RWPE1 (cell line): ENCODE measurements at regions not wholly inside any gene's neighbourhood (a gene's known extent, or its start where the extent isn't known, plus 50 kb on each side); places are given as distances from the start of the nearest gene placed in this dataset.

ENCODE experiments used
- CTCF ChIA-PET: fragments of 350-600 bp; sonication (Branson Sonifier 250); formaldehyde crosslinking; extraction: SDS; loops from one replicate; lab custom pipeline; 2021; lab: Yijun Ruan, JAX
- POLR2A ChIA-PET: fragments of 400-600 bp; formaldehyde crosslinking; extraction: SDS; loops from one replicate; lab custom pipeline; 2020; ENCODE audit warnings: antibody characterized with exemption; ENCODE audit not compliant: low non-redundant PET; lab: Yijun Ruan, JAX
- DNase-seq: peaks from one replicate; pipeline ENCODE4 v3.0.0; 2012; ENCODE audit warnings: low spot score
- H3K27ac ChIP-seq: fragments of 450-650 bp; 2 replicates; pipeline ENCODE4 v1.5.1; 2017
- CTCF ChIP-seq: fragments of 450-650 bp; conservative IDR thresholded peaks from 2 replicates; pipeline ENCODE4 v1.5.1; 2017; ENCODE audit warnings: low read depth, mild to moderate bottlenecking

GRCh38 chr20:11443382-11444119 lies 474.1 kb upstream of the BTBD3 start:
- ChIA-PET CTCF (interaction anchor here (0.6 to 0.7 kb wide), 2 partner anchors 263 to 832 kb away, joined by 3 read pairs; no protein-coding TSS in a partner anchor), POLR2A (no interaction called here)
- no peak overlapping the region for H3K27ac ChIP-seq
- DNase-seq: no peak
- no peak for TF ChIP-seq CTCF

- POLR2A ChIA-PET: no interaction called here
- no peak for DNase-seq
- CTCF ChIA-PET: interaction anchor here (0.7 kb wide), 1 partner anchor 942 kb away, joined by 3 read pairs; no protein-coding TSS in a partner anchor
- TF ChIP-seq CTCF: no peak
- no peak overlapping the region for H3K27ac ChIP-seq
Measured at GRCh38 chr20:11445161-11445560, 472.5 kb upstream of the BTBD3 start.

- POLR2A ChIA-PET: no interaction called here
Measured at GRCh38 chr20:11445891-11446290, 471.8 kb upstream of the BTBD3 start.

GRCh38 chr20:11447371-11448100 lies 470.2 kb upstream of the BTBD3 start:
- TF ChIP-seq CTCF: no peak
- no peak for DNase-seq
- no peak overlapping the region for H3K27ac ChIP-seq
- CTCF ChIA-PET: interaction anchor here (0.5 kb wide), 1 partner anchor 24 kb away, joined by 3 read pairs; no protein-coding TSS in a partner anchor
- POLR2A ChIA-PET: no interaction called here

More at GRCh38 chr20:11445891-11446290, 471.8 kb upstream of the BTBD3 start:
- no peak overlapping the region for H3K27ac ChIP-seq
- CTCF ChIA-PET: no interaction called here
- DNase-seq: no peak
- TF ChIP-seq CTCF: no peak

GRCh38 chr20:11448554-11448953 lies 469.1 kb upstream of the BTBD3 start:
- H3K27ac ChIP-seq: no peak overlapping the region
- ChIA-PET CTCF (no interaction called here), POLR2A (no interaction called here)
- DNase-seq: no peak
- TF ChIP-seq CTCF: no peak

GRCh38 chr20:11451793-11452291 lies 465.9 kb upstream of the BTBD3 start:
- ChIA-PET CTCF (interaction anchor here (0.6 kb wide), 1 partner anchor 134 kb away, joined by 5 read pairs; no protein-coding TSS in a partner anchor), POLR2A (no interaction called here)
- DNase-seq: no peak
- no peak overlapping the region for H3K27ac ChIP-seq
- no peak for TF ChIP-seq CTCF
